GM19395 (cell line): ENCODE measurements at regions not wholly inside any gene's neighbourhood (a gene's known extent, or its start where the extent isn't known, plus 50 kb on each side); places are given as distances from the start of the nearest gene placed in this dataset.

Experiments
- ATAC-seq: cut with Tn5 transposase; IDR thresholded peaks from one replicate; pipeline ENCODE4 v1.9.1; 2021; ENCODE audit warnings: mild to moderate bottlenecking, moderate library complexity; ENCODE audit not compliant: unreplicated experiment

- no peak for ATAC-seq
Observed at GRCh38 chr1:190540366-190540765, 62.7 kb upstream of the BRINP3 start.

GRCh38 chr1:190551638-190552037 lies 74.0 kb upstream of the BRINP3 start:
- no peak for ATAC-seq

GRCh38 chr1:190560161-190560681 lies 82.6 kb upstream of the BRINP3 start:
- ATAC-seq: no peak

GRCh38 chr1:190563230-190563629 lies 85.6 kb upstream of the BRINP3 start:
- no peak for ATAC-seq

DNA sequence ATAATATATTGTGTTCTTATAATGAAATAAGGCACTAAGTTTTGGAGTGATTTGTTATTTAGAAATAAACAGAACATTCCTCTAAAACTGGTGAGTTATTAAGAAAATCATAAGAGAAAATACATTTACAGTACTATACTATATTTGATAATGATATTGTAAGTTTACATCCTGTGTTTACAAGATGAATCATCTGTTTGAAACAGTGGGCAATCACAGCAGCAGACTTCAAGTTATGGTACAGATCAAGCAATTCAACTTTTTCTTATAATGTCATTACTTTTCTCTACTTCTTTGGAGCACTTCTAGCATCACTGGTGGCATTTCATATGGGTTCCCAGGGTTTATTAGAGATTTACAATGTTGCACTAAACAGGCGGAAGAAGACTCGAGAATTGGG lies 86.5 kb upstream of the BRINP3 start:
- ATAC-seq: no peak

DNA sequence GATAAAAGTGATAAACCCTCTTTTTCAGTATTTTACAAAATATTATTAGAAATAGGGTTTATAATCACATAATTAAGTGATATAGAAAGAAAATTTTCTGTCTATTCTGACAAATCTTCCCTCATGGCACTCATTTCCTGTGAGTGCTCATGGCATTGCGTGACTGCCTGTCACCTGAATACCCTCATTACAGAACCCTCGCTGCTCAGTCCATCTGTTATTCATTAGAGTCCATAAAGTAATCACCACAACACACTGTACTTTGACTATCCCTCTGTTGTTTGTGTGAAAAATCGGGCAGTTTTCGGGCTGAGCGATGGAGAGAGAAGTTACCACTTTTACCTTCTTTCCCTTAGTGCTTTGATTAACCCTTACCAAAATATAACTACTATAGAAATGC lies 100.4 kb upstream of the BRINP3 start:
- no peak for ATAC-seq

- no peak for ATAC-seq
Observed at GRCh38 chr1:190578526-190578925, 100.9 kb upstream of the BRINP3 start.

GRCh38 chr1:190579552-190580193 lies 102.0 kb upstream of the BRINP3 start:
- no peak for ATAC-seq

DNA sequence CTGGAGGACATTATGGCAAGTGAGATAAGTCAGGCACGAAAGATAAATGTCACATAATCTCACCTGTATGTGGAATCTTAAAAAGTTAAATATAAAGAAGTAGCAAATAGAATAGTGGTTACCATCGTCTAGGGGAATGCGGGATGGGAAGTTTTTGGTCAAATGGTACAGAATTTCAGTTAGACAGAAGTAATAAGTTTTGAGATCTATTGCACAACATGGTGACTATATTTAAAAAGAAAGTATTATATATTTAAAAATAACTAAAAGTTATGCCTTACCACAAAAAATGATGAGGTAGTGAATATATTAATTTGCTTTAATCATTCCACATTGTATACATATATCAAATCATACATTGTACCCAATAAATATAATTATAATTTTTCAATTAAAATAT lies 106.2 kb upstream of the BRINP3 start:
- ATAC-seq: no peak

DNA sequence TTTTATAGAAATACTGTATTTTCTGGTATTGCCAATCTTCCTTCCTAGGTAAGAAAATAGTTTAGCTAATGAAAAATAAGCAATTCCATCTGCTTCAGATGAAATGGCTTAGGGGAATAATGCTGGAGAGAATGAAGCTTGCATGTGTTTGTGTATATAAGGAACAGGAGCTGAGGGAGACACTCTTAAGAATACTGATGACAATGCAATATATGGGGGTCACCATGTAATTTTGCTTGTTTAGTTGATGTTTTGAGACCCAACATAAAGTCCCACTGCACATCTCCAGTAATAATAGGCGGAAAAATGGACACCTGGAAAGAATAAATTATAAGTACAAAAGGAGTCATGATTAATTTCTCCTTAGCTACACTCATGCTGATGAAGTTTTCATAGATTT lies 110.8 kb upstream of the BRINP3 start:
- ATAC-seq: no peak

- no peak for ATAC-seq
Observed at GRCh38 chr1:190595438-190595837, 117.8 kb upstream of the BRINP3 start.

GRCh38 chr1:190597294-190597693 lies 119.6 kb upstream of the BRINP3 start:
- ATAC-seq: no peak

DNA sequence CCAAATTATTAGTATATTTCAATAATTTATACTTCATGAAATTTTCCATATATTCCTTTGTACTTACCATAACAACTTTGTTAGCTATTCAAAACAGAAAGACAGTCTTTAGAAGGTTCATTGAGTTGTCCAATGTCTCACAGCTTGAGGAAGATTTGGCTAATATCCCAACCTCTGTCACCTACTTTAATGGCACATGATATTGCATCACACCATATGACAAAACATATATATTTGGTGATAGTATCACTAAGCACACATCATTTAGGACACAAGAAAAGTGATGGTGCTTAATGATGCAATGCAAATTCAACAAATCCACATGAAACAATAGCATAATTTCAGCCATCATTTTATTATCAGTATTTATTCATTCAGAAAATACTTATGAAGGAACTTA lies 122.0 kb upstream of the BRINP3 start:
- no peak for ATAC-seq

DNA sequence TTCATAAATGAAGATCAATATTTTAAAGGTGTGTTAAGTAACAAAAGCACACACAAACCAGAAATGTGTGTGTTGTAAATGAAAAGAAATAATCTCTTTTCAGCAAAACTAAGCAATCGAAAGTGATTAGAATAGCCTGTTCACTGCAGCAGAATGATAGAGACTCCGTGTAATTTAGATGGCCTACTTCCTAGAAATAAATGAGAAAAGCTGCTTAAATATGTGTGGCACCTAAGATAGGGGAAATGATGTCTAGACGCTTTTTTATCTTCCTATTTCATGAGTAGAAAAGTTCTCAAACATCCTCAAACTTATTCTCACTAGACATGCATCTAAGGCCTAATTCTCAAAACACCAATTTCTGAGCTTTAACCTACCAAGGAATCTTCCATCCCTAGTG lies 124.7 kb upstream of the BRINP3 start:
- ATAC-seq: no peak

- ATAC-seq: no peak
Observed at GRCh38 chr1:190608282-190608681, 130.6 kb upstream of the BRINP3 start.

DNA sequence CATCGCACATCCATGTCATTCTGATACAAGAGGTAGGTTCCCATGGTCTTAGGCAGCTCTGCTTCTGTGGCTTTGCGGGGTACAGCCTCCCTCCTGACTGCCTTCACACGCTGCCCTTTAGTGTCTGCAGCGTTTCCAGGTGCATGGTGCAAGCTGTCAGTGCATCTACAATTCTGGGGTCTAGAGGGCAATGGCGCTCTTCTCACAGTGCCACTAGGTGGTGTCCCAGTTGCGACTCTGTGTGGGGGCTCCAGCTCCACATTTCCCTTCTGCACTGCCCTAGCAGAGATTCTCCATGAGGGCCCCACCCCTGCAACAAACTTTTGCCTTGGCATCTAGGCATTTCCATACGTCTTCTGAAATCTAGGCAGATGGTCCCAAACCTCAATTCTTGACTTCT lies 138.2 kb upstream of the BRINP3 start:
- no peak for ATAC-seq

DNA sequence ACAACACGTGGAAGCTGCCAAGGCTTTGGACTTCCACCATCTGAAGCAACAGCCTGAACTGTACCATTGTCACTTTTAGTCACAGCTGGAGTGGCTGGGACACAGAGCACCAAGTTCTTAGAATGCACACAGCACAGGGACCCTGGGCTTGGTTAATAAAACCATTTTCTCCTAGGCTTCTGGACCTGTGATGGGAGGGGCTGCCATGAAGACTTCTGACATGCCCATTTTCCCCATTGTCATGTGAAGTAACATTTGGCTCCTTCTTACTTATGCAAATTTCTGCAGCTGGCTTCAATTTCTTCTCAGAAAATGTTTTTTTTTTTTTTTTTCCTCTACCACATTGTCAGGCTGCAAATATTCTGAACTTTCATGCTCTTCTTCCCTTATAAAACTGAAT lies 138.6 kb upstream of the BRINP3 start:
- no peak for ATAC-seq

DNA sequence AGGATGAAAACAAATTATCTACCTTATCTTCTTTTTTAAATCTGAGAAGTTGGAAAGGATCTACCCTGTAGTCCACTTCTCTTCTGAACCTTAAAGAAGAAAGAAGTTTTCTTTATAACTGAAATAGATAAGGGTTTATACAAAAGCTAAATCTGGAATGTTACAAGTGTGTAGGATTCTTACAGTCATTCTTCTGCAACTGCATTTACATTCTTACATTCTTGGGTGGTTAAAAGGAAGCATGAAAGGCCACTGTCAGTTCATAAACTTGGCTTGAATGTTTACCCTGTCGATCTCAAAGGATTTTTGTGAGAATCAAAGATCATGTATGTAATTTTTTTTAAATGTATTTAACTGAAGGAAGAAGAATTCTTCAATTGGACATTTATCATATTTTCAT lies 142.1 kb upstream of the BRINP3 start:
- ATAC-seq: no peak

GRCh38 chr1:190633488-190633887 lies 155.8 kb upstream of the BRINP3 start:
- ATAC-seq: no peak

DNA sequence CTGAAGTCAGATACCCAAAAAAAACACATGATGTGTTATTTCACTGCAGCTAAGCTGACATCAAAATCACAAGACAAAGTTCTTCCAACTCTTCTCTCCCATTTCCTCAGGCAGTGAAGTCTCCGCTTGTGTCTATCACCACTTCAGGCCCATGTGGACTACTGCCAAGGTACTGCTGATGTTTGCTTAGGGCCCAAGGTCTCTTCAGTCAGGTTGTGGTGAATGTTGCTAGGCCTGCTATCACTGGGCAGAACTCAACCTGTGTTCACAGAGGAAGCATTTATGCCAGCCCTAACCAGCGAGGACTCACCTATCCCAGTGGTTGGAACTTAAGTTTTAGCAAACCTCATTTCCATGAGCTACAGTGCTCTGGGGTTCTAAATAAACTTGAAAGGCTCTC lies 156.5 kb upstream of the BRINP3 start:
- ATAC-seq: no peak

- ATAC-seq: no peak
Observed at GRCh38 chr1:190649553-190649952, 171.9 kb upstream of the BRINP3 start.

- no peak for ATAC-seq
Observed at GRCh38 chr1:190658907-190659306, 181.2 kb upstream of the BRINP3 start.

GRCh38 chr1:190663962-190664361 lies 186.3 kb upstream of the BRINP3 start:
- no peak for ATAC-seq
